WI38 (cell line): ENCODE measurements at regions not wholly inside any gene's neighbourhood (a gene's known extent, or its start where the extent isn't known, plus 50 kb on each side); places are given as distances from the start of the nearest gene placed in this dataset.

Source experiments
- H3K4me3 ChIP-seq: 2 replicates; pipeline ENCODE4 v1.5.1; 2011; ENCODE audit warnings: low read depth, mild to moderate bottlenecking, control low read depth, low read length
- CTCF ChIP-seq: IDR thresholded peaks from 2 replicates; pipeline ENCODE4 v1.5.1; 2012; ENCODE audit warnings: low read depth, mild to moderate bottlenecking, control low read depth, low read length

DNA sequence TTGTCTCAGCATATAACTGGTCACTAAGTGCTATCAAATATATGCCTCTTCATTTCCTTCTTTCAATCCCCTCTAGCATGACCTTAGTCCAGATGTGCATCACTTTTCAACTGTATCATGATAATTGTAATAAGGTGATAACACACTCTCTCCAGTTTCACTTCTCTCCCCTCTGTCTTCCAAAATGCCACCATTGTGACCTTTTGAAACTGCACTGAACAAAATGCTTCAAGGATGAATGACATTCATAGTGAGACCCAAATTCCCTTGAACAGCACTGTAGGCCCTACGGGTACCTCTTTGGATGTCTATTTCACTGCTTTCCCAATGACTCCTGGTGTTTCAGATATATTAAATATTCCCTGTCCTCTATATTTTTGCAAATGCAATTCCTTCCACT lies 224.8 kb downstream of the DNAJB9 start:
- H3K4me3 ChIP-seq = no peak overlapping the region
- TF ChIP-seq CTCF = no peak

- no peak overlapping the region for H3K4me3 ChIP-seq
- TF ChIP-seq CTCF = no peak
These were observed 233.0 kb downstream of the DNAJB9 start for GRCh38 chr7:108802650-108803049.

GRCh38 chr7:108805808-108806397 lies 236.2 kb downstream of the DNAJB9 start:
- no peak for TF ChIP-seq CTCF
- H3K4me3 ChIP-seq = no peak overlapping the region

GRCh38 chr7:108808549-108809266 lies 239.0 kb downstream of the DNAJB9 start:
- no peak overlapping the region for H3K4me3 ChIP-seq
- TF ChIP-seq CTCF = no peak

- TF ChIP-seq CTCF = no peak
- H3K4me3 ChIP-seq = no peak overlapping the region
These were observed 239.7 kb downstream of the DNAJB9 start for GRCh38 chr7:108809356-108809755.

DNA sequence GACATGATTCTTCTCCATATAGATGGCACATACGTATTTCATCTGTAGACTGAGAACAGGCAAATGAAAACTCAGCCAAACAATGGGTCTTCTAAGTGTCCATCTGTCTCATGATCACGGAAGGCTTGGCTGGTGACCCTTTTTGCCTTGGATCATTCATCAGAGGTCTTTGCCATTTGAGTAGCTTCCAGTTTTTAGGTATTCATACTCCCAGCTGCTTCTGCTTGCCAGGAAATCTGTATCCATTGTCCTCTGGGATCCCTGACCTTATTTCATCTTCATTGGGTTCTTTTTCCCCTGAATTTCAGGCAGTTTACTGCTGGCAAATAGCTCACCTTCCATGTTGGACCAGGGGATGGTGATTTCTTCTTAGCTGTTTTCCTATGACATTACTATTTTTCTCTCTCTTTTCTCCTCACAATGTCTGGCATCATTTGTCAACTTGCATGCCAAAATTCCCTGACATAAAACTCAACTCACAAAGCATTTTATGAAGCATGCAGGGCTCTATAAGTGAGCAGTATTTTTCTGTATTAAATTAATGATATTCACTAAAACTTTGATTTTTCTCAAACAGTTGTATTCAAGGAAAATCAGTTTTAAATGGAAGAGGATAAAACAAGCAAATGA lies 241.2 kb downstream of the DNAJB9 start:
- no peak for TF ChIP-seq CTCF
- no peak overlapping the region for H3K4me3 ChIP-seq

DNA sequence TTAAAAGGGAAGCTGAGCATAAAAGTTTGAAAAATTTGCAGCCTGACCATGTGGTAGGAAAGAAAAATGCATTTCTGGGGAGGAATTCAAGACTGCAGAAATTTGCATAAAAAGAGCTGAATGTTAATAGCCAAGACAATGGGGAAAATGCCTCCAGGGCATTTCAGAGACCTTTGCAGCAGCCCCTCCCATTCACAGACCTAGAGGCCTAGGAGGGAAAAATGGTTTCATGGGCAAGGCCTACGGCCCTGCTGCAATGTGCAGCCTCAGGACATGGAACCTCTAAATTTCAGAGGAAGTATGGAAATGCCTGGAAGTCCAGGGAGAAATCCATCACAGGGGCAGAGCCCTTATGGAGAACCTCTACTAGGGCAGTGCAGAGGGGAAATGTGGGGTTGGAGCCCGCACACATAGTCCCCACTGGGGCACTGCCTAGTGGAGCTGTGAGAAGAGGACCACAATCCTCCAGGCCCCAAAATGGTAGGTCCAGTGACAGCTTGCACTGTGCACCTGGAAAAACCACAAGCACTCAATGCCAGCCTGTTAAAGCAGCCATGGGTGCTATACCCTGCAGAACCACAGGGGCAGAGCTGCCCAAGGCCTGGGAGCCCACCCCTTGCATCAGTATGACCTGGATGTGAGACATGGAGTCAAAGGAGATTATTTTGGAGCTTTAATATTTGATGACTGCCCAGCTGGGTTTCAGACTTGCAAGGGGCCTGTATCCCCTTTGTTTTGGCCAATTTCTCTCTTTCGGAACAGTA lies 243.8 kb downstream of the DNAJB9 start:
- no peak for TF ChIP-seq CTCF
- H3K4me3 ChIP-seq = no peak overlapping the region
